H9 (cell line): ENCODE measurements at regions not wholly inside any gene's neighbourhood (a gene's known extent, or its start where the extent isn't known, plus 50 kb on each side); places are given as distances from the start of the nearest gene placed in this dataset.

ENCODE experiments used
- DNase-seq: peaks from one replicate; pipeline ENCODE4 v3.0.0-alpha.2; 2017
- H2AFZ ChIP-seq: one replicate; pipeline ENCODE4 v1.6.1; 2013; ENCODE audit warnings: mild to moderate bottlenecking, low read length, control low read depth, moderate library complexity
- H2AK5ac ChIP-seq: 2 replicates; pipeline ENCODE4 v1.6.1; 2013; ENCODE audit warnings: low read length, control low read depth, mixed read lengths; ENCODE audit not compliant: insufficient read length
- H2BK120ac ChIP-seq: one replicate; pipeline ENCODE4 v1.6.1; 2013; ENCODE audit warnings: low read depth, mild to moderate bottlenecking, low read length, control low read depth, inconsistent platforms; ENCODE audit not compliant: poor library complexity, severe bottlenecking
- H2BK12ac ChIP-seq: 2 replicates; pipeline ENCODE4 v1.6.1; 2013; ENCODE audit warnings: low read length, control low read depth, mixed read lengths, low read depth; ENCODE audit not compliant: insufficient read length
- H2BK15ac ChIP-seq: 2 replicates; pipeline ENCODE4 v1.6.1; 2013; ENCODE audit warnings: low read depth, low read length, control low read depth
- H2BK20ac ChIP-seq: one replicate; pipeline ENCODE4 v1.6.1; 2013; ENCODE audit warnings: low read depth, mild to moderate bottlenecking, low read length, control low read depth, inconsistent platforms; ENCODE audit not compliant: poor library complexity, severe bottlenecking
- H2BK5ac ChIP-seq: 2 replicates; pipeline ENCODE4 v1.6.1; 2013; ENCODE audit warnings: low read length, control low read depth, mixed read lengths; ENCODE audit not compliant: insufficient read length
- H3K14ac ChIP-seq: 2 replicates; pipeline ENCODE4 v1.6.1; 2013; ENCODE audit warnings: low read length, control low read depth; ENCODE audit not compliant: insufficient read depth
- H3K18ac ChIP-seq: 2 replicates; pipeline ENCODE4 v1.6.1; 2013; ENCODE audit warnings: low read depth, mild to moderate bottlenecking, mixed read lengths, low read length, control low read depth; ENCODE audit not compliant: insufficient read length
- H3K23ac ChIP-seq: 2 replicates; pipeline ENCODE4 v1.6.1; 2013; ENCODE audit warnings: low read length, control low read depth, mixed read lengths, low read depth; ENCODE audit not compliant: insufficient read length
- H3K23me2 ChIP-seq: 2 replicates; pipeline ENCODE4 v1.6.1; 2013; ENCODE audit warnings: low read depth, mild to moderate bottlenecking, mixed read lengths, low read length, control low read depth; ENCODE audit not compliant: insufficient read length, poor library complexity, severe bottlenecking
- H3K27ac ChIP-seq: 2 replicates; pipeline ENCODE4 v1.5.1; 2013; ENCODE audit warnings: low read length, control low read depth, mixed read lengths, low read depth; ENCODE audit not compliant: insufficient read length
- H3K27me3 ChIP-seq: 2 replicates; pipeline ENCODE4 v1.6.1; 2013; ENCODE audit warnings: low read length, control low read depth, inconsistent platforms; ENCODE audit not compliant: insufficient read depth
- H3K4ac ChIP-seq: 2 replicates; pipeline ENCODE4 v1.6.1; 2013; ENCODE audit warnings: low read depth, mild to moderate bottlenecking, control low read depth, inconsistent platforms, low read length, moderate library complexity
- H3K4me1 ChIP-seq: 2 replicates; pipeline ENCODE4 v1.6.1; 2013; ENCODE audit warnings: low read length, control low read depth, inconsistent platforms; ENCODE audit not compliant: insufficient read depth
- H3K4me2 ChIP-seq: 2 replicates; pipeline ENCODE4 v1.6.1; 2013; ENCODE audit warnings: low read length, control low read depth, mixed read lengths; ENCODE audit not compliant: insufficient read length, insufficient read depth
- H3K56ac ChIP-seq: 2 replicates; pipeline ENCODE4 v1.6.1; 2013; ENCODE audit warnings: low read depth, mild to moderate bottlenecking, mixed read lengths, low read length, control low read depth; ENCODE audit not compliant: insufficient read length
- H3K79me1 ChIP-seq: 2 replicates; pipeline ENCODE4 v1.6.1; 2013; ENCODE audit warnings: low read depth, mild to moderate bottlenecking, moderate library complexity, low read length, control low read depth, inconsistent platforms; ENCODE audit not compliant: insufficient read depth, poor library complexity, severe bottlenecking
- H3K79me2 ChIP-seq: 2 replicates; pipeline ENCODE4 v1.6.1; 2013; ENCODE audit warnings: low read length, control low read depth, inconsistent platforms; ENCODE audit not compliant: insufficient read depth
- H3K9ac ChIP-seq: 2 replicates; pipeline ENCODE4 v1.6.1; 2013; ENCODE audit warnings: low read length, control low read depth, mixed read lengths; ENCODE audit not compliant: insufficient read length; ENCODE audit errors: extremely low read depth
- H3K9me3 ChIP-seq: one replicate; pipeline ENCODE4 v1.6.1; 2013; ENCODE audit warnings: low read depth, low read length, inconsistent platforms; ENCODE audit not compliant: control insufficient read depth
- H3T11ph ChIP-seq: one replicate; pipeline ENCODE4 v1.6.1; 2013; ENCODE audit warnings: mild to moderate bottlenecking, low read length, control low read depth, inconsistent platforms
- H4K20me1 ChIP-seq: one replicate; pipeline ENCODE4 v1.6.1; 2013; ENCODE audit not compliant: control insufficient read depth, insufficient read length, insufficient read depth
- H4K5ac ChIP-seq: 2 replicates; pipeline ENCODE4 v1.6.1; 2013; ENCODE audit warnings: low read depth, mild to moderate bottlenecking, mixed read lengths, low read length, control low read depth; ENCODE audit not compliant: insufficient read length
- H4K8ac ChIP-seq: replicated peaks from 2 replicates; pipeline ENCODE4 v1.6.1; 2013; ENCODE audit warnings: low read length, control low read depth, mixed read lengths, low read depth; ENCODE audit not compliant: insufficient read length
- H4K91ac ChIP-seq: 2 replicates; pipeline ENCODE4 v1.6.1; 2013; ENCODE audit warnings: low read depth, mild to moderate bottlenecking, moderate library complexity, mixed read lengths, low read length, control low read depth; ENCODE audit not compliant: insufficient read length
- H3K27ac Mint-ChIP-seq, 3 experiments: 2 replicates in 2 of 3; 3 replicates in 1 of 3; pipeline ENCODE4 v1.8.0; 2020 to 2021; ENCODE audit warnings: mixed read lengths in 3 of 3, mild to moderate bottlenecking in 1 of 3, moderate library complexity in 1 of 3
- H3K27me3 Mint-ChIP-seq: 2 replicates; pipeline ENCODE4 v1.8.0; 2021; ENCODE audit warnings: low read depth, mild to moderate bottlenecking, moderate library complexity, mixed read lengths
- H3K36me3 Mint-ChIP-seq, 3 experiments: 2 replicates in 2 of 3; 3 replicates in 1 of 3; pipeline ENCODE4 v1.8.0; 2020 to 2021; ENCODE audit warnings: low read depth in 3 of 3, mixed read lengths in 3 of 3; ENCODE audit not compliant: insufficient read depth in 1 of 3
- H3K4me1 Mint-ChIP-seq, 2 experiments: 2 replicates each; pipeline ENCODE4 v1.8.0; 2020; ENCODE audit warnings: mixed read lengths in 2 of 2
- H3K4me3 Mint-ChIP-seq, 2 experiments: 2 replicates in 1 of 2; 3 replicates in 1 of 2; pipeline ENCODE4 v1.8.0; 2020 to 2021; ENCODE audit warnings: mild to moderate bottlenecking in 2 of 2, mixed read lengths in 2 of 2, moderate library complexity in 1 of 2
- H3K9me3 Mint-ChIP-seq, 2 experiments: 2 replicates in 1 of 2; 3 replicates in 1 of 2; pipeline ENCODE4 v1.8.0; 2020; ENCODE audit warnings: mild to moderate bottlenecking in 2 of 2, mixed read lengths in 2 of 2, moderate library complexity in 1 of 2
- whole genome bisulfite sequencing: extraction: QIAGEN DNeasy Blood & Tissue Kit; methylation state at CpG from one replicate; pipeline ENCODE4 v1.1.7; 2013; ENCODE audit warnings: missing lambda C conversion rate, low lambda C conversion rate, mixed read lengths; ENCODE audit not compliant: insufficient read length; ENCODE audit errors: extremely low coverage; 5-methylcytosine and 5-hydroxymethylcytosine counted together
- TF ChIP-seq, protein P1 (sequence below): fragments of 200-600 bp; sonication (generic); conservative IDR thresholded peaks from 3 replicates; pipeline ENCODE4 v1.8.0; 2021; ENCODE audit warnings: antibody characterized with exemption, mild to moderate bottlenecking

- DNase-seq, result no peak
- Histone ChIP-seq H3K79me2 (no peaks in the 10 kb centered on the region), H3K23me2 (no peaks in the 10 kb centered on the region), H3K27me3 (no peaks in the 10 kb centered on the region), H3K14ac (no peak overlapping the region), H2AFZ (no peak overlapping the region), H2BK5ac (no peak overlapping the region), H4K8ac (no peak overlapping the region), H2BK15ac (no peak overlapping the region), H2BK20ac (no peak overlapping the region), H4K5ac (no peak overlapping the region), H3K79me1 (no peaks in the 10 kb centered on the region), H3K9ac (no peak overlapping the region), H3K27ac (no peak overlapping the region), H3K4ac (no peak overlapping the region), H2AK5ac (no peak overlapping the region), H3K9me3 (no peaks in the 10 kb centered on the region), H3K56ac (no peak overlapping the region), H3K4me2 (no peak overlapping the region), H4K91ac (no peak overlapping the region), H2BK120ac (no peak overlapping the region), H3K4me1 (no peaks in the 10 kb centered on the region), H2BK12ac (no peak overlapping the region), H3K18ac (no peak overlapping the region), H3K23ac (no peak overlapping the region), H3T11ph (no peak overlapping the region), H4K20me1 (no peaks in the 10 kb centered on the region)
- no peaks in the 10 kb centered on the region for H3K36me3 Mint-ChIP-seq
- TF ChIP-seq, protein P1, sequence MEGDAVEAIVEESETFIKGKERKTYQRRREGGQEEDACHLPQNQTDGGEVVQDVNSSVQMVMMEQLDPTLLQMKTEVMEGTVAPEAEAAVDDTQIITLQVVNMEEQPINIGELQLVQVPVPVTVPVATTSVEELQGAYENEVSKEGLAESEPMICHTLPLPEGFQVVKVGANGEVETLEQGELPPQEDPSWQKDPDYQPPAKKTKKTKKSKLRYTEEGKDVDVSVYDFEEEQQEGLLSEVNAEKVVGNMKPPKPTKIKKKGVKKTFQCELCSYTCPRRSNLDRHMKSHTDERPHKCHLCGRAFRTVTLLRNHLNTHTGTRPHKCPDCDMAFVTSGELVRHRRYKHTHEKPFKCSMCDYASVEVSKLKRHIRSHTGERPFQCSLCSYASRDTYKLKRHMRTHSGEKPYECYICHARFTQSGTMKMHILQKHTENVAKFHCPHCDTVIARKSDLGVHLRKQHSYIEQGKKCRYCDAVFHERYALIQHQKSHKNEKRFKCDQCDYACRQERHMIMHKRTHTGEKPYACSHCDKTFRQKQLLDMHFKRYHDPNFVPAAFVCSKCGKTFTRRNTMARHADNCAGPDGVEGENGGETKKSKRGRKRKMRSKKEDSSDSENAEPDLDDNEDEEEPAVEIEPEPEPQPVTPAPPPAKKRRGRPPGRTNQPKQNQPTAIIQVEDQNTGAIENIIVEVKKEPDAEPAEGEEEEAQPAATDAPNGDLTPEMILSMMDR, result no peak
- peaks cover under 1% of the 10 kb centered on the region; the same call in 1 of the 2 replicates for H3K27me3 Mint-ChIP-seq
- H3K27ac Mint-ChIP-seq, result no peak overlapping the region
- no peaks in the 10 kb centered on the region for H3K9me3 Mint-ChIP-seq
- no CpG with 5 or more reads among the region's 6 CpGs for WGBS
- H3K4me3 Mint-ChIP-seq, result no peak overlapping the region
- no peaks in the 10 kb centered on the region for H3K4me1 Mint-ChIP-seq
Observed at GRCh38 chr15:96606617-96607016, 276.1 kb downstream of the NR2F2 start.
